Activated CD4-positive, alpha-beta T cell treated with anti-CD3 and anti-CD28 coated beads, Interleukin-2, amount 10 ng/mL, durations not matched to agents 7 days and 5 days (primary cell): ENCODE measurements at regions not wholly inside any gene's neighbourhood (a gene's known extent, or its start where the extent isn't known, plus 50 kb on each side); places are given as distances from the start of the nearest gene placed in this dataset.

Experiments used
- CTCF ChIA-PET: fragments of 350-600 bp; sonication (Branson Sonifier 250); formaldehyde crosslinking; loops from one replicate; lab custom pipeline; 2021; ENCODE audit warnings: antibody characterized with exemption; lab: Charles Lee
- POLR2A ChIA-PET: fragments of 350-600 bp; sonication (Branson Sonifier 250); formaldehyde crosslinking; loops from one replicate; lab custom pipeline; 2021; ENCODE audit warnings: antibody characterized with exemption; lab: Charles Lee
- DNase-seq: peaks from one replicate; pipeline ENCODE4 v3.0.0-alpha.2; 2020
- H3K27ac Mint-ChIP-seq: one replicate; pipeline ENCODE4 v1.8.0; 2021; ENCODE audit warnings: mild to moderate bottlenecking, moderate library complexity, mixed read lengths
- H3K27me3 Mint-ChIP-seq: one replicate; pipeline ENCODE4 v1.8.0; 2021; ENCODE audit warnings: mixed read lengths
- H3K36me3 Mint-ChIP-seq: one replicate; pipeline ENCODE4 v1.8.0; 2021; ENCODE audit warnings: low read depth, mixed read lengths
- H3K4me1 Mint-ChIP-seq: one replicate; pipeline ENCODE4 v1.8.0; 2021; ENCODE audit warnings: mixed read lengths
- H3K4me3 Mint-ChIP-seq: one replicate; pipeline ENCODE4 v1.8.0; 2021; ENCODE audit warnings: mild to moderate bottlenecking, moderate library complexity, mixed read lengths
- H3K9me3 Mint-ChIP-seq: one replicate; pipeline ENCODE4 v1.8.0; 2021; ENCODE audit warnings: mixed read lengths

DNA sequence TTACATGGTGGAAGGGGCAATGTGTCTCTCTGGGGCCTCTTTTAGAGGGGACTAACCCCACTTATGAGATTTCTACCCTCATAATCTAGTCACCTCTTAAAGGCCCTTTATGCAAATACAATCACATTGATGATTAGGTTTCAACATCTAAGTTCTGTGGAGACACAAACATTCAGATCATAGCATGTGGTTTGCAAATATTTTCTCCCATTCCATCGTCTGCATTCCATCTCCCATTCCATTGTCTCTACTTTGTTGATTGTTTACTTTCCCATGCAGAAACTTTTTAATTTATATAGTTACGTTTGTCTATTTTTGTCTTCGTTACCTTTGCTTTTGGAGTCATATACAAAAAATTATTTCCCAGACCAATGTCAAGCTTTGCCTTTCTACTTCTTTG is 927.5 kb upstream of the INTU start:
- CTCF ChIA-PET, result no interaction called here

DNA sequence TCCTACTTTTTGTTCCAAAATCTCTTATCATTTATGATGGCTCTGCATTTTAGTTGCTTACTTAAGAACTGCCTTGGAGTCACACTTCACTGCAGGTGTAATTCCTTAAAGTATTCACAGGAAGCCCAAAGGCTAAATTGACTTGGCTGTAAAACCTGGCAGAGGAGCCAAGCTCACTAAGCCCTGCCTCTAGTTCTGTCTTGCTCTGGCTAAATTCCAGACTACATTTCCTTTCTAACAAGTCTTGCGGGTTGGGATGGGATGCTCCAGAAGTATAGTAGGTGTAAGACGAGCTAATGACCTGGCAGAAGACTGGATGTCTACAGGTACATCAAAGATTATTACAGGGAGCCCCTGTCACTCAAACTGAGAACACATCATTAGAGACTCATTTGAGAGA is 924.0 kb upstream of the INTU start:
- Mint-ChIP-seq H3K27me3 (no peaks in the 10 kb centered on the region), H3K4me3 (no peak overlapping the region), H3K27ac (no peak overlapping the region), H3K36me3 (no peaks in the 10 kb centered on the region), H3K4me1 (no peaks in the 10 kb centered on the region), H3K9me3 (peaks cover 5% of the 10 kb centered on the region)
- no peak for DNase-seq
- POLR2A ChIA-PET, result no interaction called here
- CTCF ChIA-PET, result no interaction called here

More for the DNA sequence above, 927.5 kb upstream of the INTU start:
- Mint-ChIP-seq H3K36me3 (no peaks in the 10 kb centered on the region), H3K4me3 (no peak overlapping the region), H3K4me1 (no peaks in the 10 kb centered on the region), H3K9me3 (peaks cover 6% of the 10 kb centered on the region), H3K27me3 (no peaks in the 10 kb centered on the region), H3K27ac (no peak overlapping the region)
- no peak for DNase-seq
- POLR2A ChIA-PET, result no interaction called here

DNA sequence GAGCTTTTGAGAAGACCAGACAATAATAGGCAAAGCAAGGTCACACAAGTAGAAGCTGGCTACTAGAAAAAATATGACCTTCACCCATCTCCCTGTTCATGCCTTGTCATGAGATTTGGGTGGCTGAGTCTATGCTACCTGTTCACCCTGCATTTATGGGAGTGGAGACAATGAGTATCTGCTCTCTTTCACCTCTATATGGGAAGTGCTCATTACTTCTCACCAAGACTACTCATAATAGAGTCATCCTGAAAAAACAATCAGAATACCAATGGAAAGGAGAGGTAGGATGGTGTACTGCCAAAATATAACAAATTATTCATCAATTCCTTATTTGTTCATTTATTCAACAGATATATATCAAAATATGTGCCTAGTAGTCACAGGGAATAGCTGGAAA is 921.8 kb upstream of the INTU start:
- Mint-ChIP-seq H3K36me3 (no peaks in the 10 kb centered on the region), H3K27me3 (no peaks in the 10 kb centered on the region), H3K4me3 (no peak overlapping the region), H3K9me3 (peaks cover 5% of the 10 kb centered on the region), H3K27ac (no peak overlapping the region), H3K4me1 (no peaks in the 10 kb centered on the region)
- POLR2A ChIA-PET, result no interaction called here
- CTCF ChIA-PET, result interaction anchor here (0.6 kb wide), 1 partner anchor 1346 kb away, joined by 3 read pairs; no protein-coding TSS in a partner anchor
- no peak for DNase-seq

DNA sequence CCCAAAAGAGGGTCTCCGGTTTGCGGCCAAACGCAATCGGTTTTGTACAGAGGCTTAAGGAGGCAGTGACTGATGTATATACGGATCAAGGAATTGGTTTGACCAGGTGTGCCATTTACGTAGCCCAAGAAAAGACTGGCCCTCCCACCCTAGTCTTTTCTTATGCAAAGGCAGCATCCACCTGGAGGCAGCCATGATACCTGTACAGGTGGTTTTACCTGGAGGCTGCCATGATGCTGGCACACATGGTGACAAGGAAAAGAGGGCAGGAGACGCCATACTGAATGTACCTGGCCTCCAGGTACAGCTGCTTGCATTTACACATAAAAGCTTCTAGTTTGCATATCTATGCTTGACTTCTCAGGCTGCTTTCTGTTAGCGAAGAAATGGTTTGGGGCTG is 917.7 kb upstream of the INTU start:
- POLR2A ChIA-PET, result no interaction called here
- CTCF ChIA-PET, result no interaction called here
- H3K4me1 Mint-ChIP-seq, result no peaks in the 10 kb centered on the region
- no peaks in the 10 kb centered on the region for H3K36me3 Mint-ChIP-seq
- H3K9me3 Mint-ChIP-seq, result peaks cover 2% of the 10 kb centered on the region
- no peaks in the 10 kb centered on the region for H3K27me3 Mint-ChIP-seq
- H3K4me3 Mint-ChIP-seq, result no peak overlapping the region
- DNase-seq, result no peak
- H3K27ac Mint-ChIP-seq, result no peak overlapping the region

DNA sequence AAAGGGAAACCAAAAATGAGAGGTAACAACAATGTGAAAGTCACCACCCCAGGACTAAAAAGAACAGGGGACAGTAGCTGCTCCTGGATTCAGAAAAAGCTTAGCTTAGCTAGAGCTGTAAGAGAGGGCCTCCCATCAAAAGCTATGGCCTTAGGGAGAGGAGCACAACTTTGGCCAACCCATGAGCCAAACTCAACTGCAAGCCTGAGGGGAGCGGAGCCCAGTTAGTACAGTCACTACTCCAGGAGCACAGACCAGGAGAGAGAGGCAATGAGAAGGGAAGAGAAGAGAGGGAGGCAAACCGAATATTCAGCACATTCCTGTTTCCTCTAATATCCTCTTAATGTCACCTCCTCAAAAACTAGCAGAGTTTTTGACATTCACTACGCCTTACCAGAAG is 917.1 kb upstream of the INTU start:
- no peak overlapping the region for H3K27ac Mint-ChIP-seq
- no peaks in the 10 kb centered on the region for H3K27me3 Mint-ChIP-seq
- H3K4me1 Mint-ChIP-seq, result no peaks in the 10 kb centered on the region
- no peak for DNase-seq
- ChIA-PET CTCF (no interaction called here), POLR2A (no interaction called here)
- no peaks in the 10 kb centered on the region for H3K36me3 Mint-ChIP-seq
- H3K9me3 Mint-ChIP-seq, result peaks cover 2% of the 10 kb centered on the region
- no peak overlapping the region for H3K4me3 Mint-ChIP-seq

DNA sequence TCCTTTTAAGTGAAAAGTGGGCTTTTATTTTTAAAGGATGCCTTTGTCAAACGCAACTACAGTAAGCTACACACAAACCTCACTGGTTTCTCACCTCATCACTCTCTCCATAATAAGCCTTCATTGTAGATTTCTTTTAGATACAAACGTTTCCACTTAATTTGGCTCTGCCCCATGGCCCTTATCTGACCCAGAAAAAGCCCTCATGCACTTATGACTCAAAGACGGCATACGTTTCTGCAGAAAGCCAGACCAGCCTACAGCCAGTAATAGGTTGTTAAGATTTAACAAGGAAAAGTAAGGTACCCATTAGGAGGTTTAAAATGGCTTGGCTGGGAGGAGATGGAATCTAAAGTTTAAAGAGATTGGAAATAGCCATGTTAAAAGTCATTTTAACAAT is 914.6 kb upstream of the INTU start:
- H3K36me3 Mint-ChIP-seq, result no peaks in the 10 kb centered on the region
- no peak overlapping the region for H3K27ac Mint-ChIP-seq
- ChIA-PET POLR2A (no interaction called here), CTCF (no interaction called here)
- H3K4me3 Mint-ChIP-seq, result no peak overlapping the region
- H3K27me3 Mint-ChIP-seq, result no peaks in the 10 kb centered on the region
- H3K4me1 Mint-ChIP-seq, result no peaks in the 10 kb centered on the region
- no peak for DNase-seq
- H3K9me3 Mint-ChIP-seq, result peaks cover 2% of the 10 kb centered on the region

DNA sequence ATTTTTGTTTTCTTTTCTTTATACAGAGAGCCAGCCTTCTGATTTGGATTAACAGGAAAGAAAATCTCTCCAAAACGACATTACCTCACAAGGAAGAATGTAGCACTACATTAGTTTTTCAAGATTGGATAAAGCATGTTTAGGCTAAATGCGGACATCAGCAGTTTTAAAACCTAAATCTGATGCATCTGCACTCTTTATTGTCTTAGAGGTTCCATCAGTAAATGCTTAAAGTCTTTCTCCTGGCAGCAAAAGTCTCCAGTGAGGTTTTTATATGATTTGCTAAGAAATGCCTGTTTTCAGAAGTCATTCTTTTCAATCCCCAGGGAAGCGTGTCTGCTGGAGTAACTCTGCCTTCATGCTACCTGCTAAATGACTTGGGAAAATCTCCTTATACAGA is 912.9 kb upstream of the INTU start:
- no peaks in the 10 kb centered on the region for H3K4me1 Mint-ChIP-seq
- no peak overlapping the region for H3K4me3 Mint-ChIP-seq
- ChIA-PET POLR2A (no interaction called here), CTCF (no interaction called here)
- no peaks in the 10 kb centered on the region for H3K27me3 Mint-ChIP-seq
- DNase-seq, result no peak
- H3K36me3 Mint-ChIP-seq, result no peaks in the 10 kb centered on the region
- H3K9me3 Mint-ChIP-seq, result peaks cover 2% of the 10 kb centered on the region
- H3K27ac Mint-ChIP-seq, result no peak overlapping the region

DNA sequence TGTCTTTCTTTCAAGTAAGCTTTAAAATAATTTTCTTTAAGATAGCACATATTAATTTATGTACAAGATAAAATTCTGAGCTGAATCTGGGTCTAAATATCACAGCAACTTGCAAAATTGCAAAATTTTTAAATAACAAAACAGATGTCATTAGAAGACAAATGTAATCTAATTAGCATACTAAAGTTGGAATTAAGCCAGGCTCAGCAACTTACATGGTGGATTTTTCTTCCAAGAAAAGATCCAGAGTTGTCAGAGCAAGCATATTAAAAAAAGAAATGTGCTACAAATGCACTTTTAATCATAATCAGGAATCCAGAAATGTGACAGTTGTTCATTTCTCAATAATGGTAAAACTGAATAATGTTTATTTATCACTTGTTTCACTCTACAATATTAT is 906.9 kb upstream of the INTU start:
- ChIA-PET CTCF (no interaction called here), POLR2A (no interaction called here)
- H3K27me3 Mint-ChIP-seq, result no peaks in the 10 kb centered on the region
- no peaks in the 10 kb centered on the region for H3K4me1 Mint-ChIP-seq
- no peak overlapping the region for H3K4me3 Mint-ChIP-seq
- H3K9me3 Mint-ChIP-seq, result no peaks in the 10 kb centered on the region
- no peaks in the 10 kb centered on the region for H3K36me3 Mint-ChIP-seq
- H3K27ac Mint-ChIP-seq, result no peak overlapping the region
- DNase-seq, result no peak

DNA sequence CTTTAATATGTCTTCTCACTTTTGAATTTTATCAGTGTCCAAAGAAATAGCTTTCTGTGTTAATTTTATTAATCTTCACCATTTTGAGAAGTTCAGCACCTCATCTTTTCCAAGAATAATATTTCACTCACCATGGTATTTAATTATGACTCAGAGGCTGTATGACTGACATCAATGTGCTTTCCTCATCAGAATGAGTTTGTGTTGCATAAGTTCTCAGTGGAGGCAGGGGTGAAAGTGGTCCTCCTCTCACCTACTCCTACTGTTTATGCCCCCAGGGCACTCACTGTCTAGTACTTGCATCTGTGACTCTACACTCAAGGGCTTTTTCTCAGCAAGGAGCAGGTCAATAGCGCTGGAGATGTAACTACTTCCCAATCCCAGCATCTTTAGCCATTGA is 905.3 kb upstream of the INTU start:
- H3K27me3 Mint-ChIP-seq, result no peaks in the 10 kb centered on the region
- H3K36me3 Mint-ChIP-seq, result no peaks in the 10 kb centered on the region
- no peaks in the 10 kb centered on the region for H3K9me3 Mint-ChIP-seq
- H3K27ac Mint-ChIP-seq, result no peak overlapping the region
- no peak overlapping the region for H3K4me3 Mint-ChIP-seq
- POLR2A ChIA-PET, result no interaction called here
- H3K4me1 Mint-ChIP-seq, result no peaks in the 10 kb centered on the region
- DNase-seq, result no peak
- CTCF ChIA-PET, result no interaction called here

DNA sequence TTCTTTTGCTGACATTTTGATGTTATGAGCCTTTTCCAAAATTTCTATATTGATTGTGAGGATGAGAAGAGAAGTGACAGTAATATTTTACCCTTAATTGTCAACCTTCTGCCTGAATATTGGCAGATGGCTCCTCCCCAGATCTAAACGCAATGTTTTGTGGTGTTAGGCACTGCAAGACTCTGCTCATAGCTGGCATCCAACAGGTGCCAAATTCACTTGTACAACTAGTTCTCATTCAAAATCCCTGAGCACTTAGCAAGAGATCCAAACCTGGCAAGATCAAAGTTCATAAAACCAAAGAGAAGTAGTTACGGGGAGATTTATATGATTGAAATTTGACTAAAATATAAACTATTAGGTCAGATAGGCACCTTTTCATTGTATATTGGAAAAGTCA is 901.7 kb upstream of the INTU start:
- POLR2A ChIA-PET, result no interaction called here

DNA sequence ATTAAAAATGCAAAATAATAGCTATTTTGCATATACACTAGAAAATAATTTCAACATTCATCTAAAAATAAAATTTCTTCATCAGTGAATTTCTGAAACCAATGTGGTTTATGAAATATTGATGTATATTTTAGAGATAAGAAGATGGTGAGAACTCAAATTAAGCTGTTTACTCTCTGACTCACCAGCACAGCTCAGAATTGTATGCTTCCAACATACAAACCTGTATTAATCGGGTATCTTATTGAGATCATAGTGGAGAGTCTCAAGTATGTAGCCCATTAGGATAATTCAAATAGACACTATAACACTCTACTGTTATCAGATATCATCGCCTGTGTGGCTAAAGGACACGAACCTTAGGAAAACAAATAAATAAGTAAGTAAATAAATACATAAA is 899.5 kb upstream of the INTU start:
- no peak for DNase-seq
- H3K27me3 Mint-ChIP-seq, result no peaks in the 10 kb centered on the region
- POLR2A ChIA-PET, result no interaction called here

More for the DNA sequence above, 901.7 kb upstream of the INTU start:
- Mint-ChIP-seq H3K27ac (no peak overlapping the region), H3K27me3 (no peaks in the 10 kb centered on the region), H3K36me3 (no peaks in the 10 kb centered on the region), H3K4me3 (no peak overlapping the region), H3K9me3 (no peaks in the 10 kb centered on the region), H3K4me1 (no peaks in the 10 kb centered on the region)
- CTCF ChIA-PET, result no interaction called here
- DNase-seq, result no peak

DNA sequence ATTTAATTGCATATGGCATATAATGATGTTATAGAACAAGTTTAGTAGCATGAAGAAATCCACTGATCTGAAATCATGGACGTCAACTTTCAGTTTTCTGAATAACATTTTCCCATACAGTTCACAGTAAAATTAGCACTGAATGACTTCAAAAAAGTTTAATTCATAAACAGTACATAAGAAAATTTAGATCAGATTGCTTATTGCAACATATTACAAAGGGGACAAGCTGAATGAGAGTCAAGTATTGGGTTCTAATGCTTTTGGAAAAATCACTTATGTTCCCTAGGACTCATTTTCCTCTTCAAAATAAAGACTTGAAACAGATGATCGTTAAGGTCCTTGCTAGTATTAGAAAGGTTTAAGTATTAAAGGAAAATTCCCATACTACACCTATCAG is 898.3 kb upstream of the INTU start:
- Mint-ChIP-seq H3K4me1 (no peaks in the 10 kb centered on the region), H3K9me3 (no peaks in the 10 kb centered on the region), H3K27me3 (no peaks in the 10 kb centered on the region), H3K36me3 (no peaks in the 10 kb centered on the region), H3K27ac (no peak overlapping the region), H3K4me3 (no peak overlapping the region)
- POLR2A ChIA-PET, result no interaction called here
- CTCF ChIA-PET, result no interaction called here
- no peak for DNase-seq

More for the DNA sequence above, 899.5 kb upstream of the INTU start:
- Mint-ChIP-seq H3K27ac (no peak overlapping the region), H3K4me1 (no peaks in the 10 kb centered on the region), H3K36me3 (no peaks in the 10 kb centered on the region), H3K9me3 (no peaks in the 10 kb centered on the region), H3K4me3 (no peak overlapping the region)
- CTCF ChIA-PET, result no interaction called here

DNA sequence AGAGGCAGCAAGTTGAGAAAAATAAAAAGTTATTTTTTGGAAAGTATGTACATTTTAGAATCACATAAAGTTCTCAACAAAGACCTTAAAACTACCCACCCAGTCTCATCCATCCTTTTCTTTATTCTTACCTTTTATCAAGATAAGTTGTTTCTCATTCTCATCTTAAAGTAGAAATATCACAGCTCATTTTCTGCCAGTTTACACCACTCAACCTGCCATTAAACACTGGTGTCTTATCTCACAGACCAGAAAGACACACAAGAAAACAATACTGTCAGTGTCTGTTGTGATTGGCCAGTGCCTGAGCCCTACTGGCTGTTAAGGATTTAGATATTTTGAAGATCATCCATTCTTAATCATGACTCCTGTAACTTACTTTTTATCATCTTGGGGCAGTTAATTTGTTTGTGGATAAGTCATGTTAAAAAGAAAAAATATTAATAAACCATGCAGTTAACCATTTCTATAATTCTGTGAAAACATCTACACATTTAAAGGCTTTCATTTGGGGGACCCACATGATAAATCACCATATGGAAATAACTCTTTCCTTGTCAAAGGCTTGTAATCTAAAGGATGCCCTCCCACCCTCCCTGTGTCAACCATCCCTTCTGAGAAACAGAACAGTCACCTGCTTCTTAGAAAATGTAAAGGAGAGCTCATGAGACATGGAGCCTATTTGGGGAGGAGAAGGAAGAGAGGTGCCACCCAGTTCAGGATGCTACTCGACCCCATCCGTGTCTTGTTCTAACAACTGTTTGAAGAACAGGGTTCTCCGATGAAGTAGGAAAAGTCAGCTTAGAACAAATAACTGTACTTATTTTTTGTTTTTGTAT is 897.2 kb upstream of the INTU start:
- no peak overlapping the region for H3K4me3 Mint-ChIP-seq
- DNase-seq, result no peak
- peaks cover 2% of the 10 kb centered on the region for H3K9me3 Mint-ChIP-seq
- CTCF ChIA-PET, result no interaction called here
- no peaks in the 10 kb centered on the region for H3K4me1 Mint-ChIP-seq
- POLR2A ChIA-PET, result no interaction called here
- no peaks in the 10 kb centered on the region for H3K27me3 Mint-ChIP-seq
- H3K27ac Mint-ChIP-seq, result no peak overlapping the region
- no peaks in the 10 kb centered on the region for H3K36me3 Mint-ChIP-seq

DNA sequence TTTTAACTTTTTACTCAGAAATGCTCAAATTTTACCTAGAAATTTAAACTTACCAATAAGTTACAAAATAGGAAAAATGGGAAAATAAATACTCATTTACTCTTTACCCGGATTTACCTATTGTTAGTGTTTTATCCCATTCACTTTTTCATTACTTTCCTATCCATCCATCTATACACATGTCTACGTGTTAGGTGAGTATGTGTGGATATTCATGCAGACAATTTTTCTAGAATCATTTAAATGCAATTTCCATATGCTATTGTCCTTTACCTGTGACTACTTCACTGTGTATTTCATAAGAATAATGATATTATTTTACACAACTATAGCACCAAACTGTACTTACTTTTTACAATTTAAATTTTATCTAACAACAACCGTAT is 896.6 kb upstream of the INTU start:
- Mint-ChIP-seq H3K4me3 (no peak overlapping the region), H3K9me3 (peaks cover 4% of the 10 kb centered on the region), H3K27me3 (no peaks in the 10 kb centered on the region), H3K4me1 (no peaks in the 10 kb centered on the region), H3K27ac (no peak overlapping the region), H3K36me3 (no peaks in the 10 kb centered on the region)
- no peak for DNase-seq
- CTCF ChIA-PET, result no interaction called here
- POLR2A ChIA-PET, result no interaction called here
